Left forelimb (tissue), 1 donor: ENCODE measurements at regions not wholly inside any gene's neighbourhood (a gene's known extent, or its start where the extent isn't known, plus 50 kb on each side); places are given as distances from the start of the nearest gene placed in this dataset.

ENCODE experiments used
- DNase-seq: peaks from one replicate; pipeline ENCODE4 v3.0.0-alpha.2; 2018; ENCODE audit warnings: low spot score

- DNase-seq = no peak
Observed at GRCh38 chr6:21469213-21469612, 124.3 kb upstream of the SOX4 start.

GRCh38 chr6:21476112-21476511 is 117.4 kb upstream of the SOX4 start:
- no peak for DNase-seq

- no peak for DNase-seq
Observed at GRCh38 chr6:21478411-21478810, 115.1 kb upstream of the SOX4 start.

GRCh38 chr6:21478883-21479539 is 114.5 kb upstream of the SOX4 start:
- DNase-seq = no peak

- no peak for DNase-seq
Observed at GRCh38 chr6:21486115-21486514, 107.4 kb upstream of the SOX4 start.

- DNase-seq = no peak
Observed at GRCh38 chr6:21489826-21490225, 103.7 kb upstream of the SOX4 start.

GRCh38 chr6:21491955-21492354 is 101.6 kb upstream of the SOX4 start:
- DNase-seq = no peak

GRCh38 chr6:21494505-21494904 is 99.0 kb upstream of the SOX4 start:
- no peak for DNase-seq

- no peak for DNase-seq
Observed at GRCh38 chr6:21496196-21496595, 97.4 kb upstream of the SOX4 start.

- no peak for DNase-seq
Observed at GRCh38 chr6:21496706-21497105, 96.8 kb upstream of the SOX4 start.

GRCh38 chr6:21500314-21501020 is 93.1 kb upstream of the SOX4 start:
- no peak for DNase-seq

- no peak for DNase-seq
Observed at GRCh38 chr6:21501021-21501354, 92.6 kb upstream of the SOX4 start.

GRCh38 chr6:21501815-21502214 is 91.7 kb upstream of the SOX4 start:
- DNase-seq = no peak

GRCh38 chr6:21502682-21503081 is 90.9 kb upstream of the SOX4 start:
- no peak for DNase-seq

- DNase-seq = no peak
Observed at GRCh38 chr6:21504790-21505189, 88.8 kb upstream of the SOX4 start.

- DNase-seq = no peak
Observed at GRCh38 chr6:21505574-21505990, 88.0 kb upstream of the SOX4 start.

GRCh38 chr6:21506126-21506525 is 87.4 kb upstream of the SOX4 start:
- no peak for DNase-seq

GRCh38 chr6:21507811-21508210 is 85.7 kb upstream of the SOX4 start:
- no peak for DNase-seq

- no peak for DNase-seq
Observed at GRCh38 chr6:21508753-21509152, 84.8 kb upstream of the SOX4 start.

GRCh38 chr6:21511891-21512550 is 81.5 kb upstream of the SOX4 start:
- DNase-seq = no peak

- DNase-seq = no peak
Observed at GRCh38 chr6:21514288-21514687, 79.3 kb upstream of the SOX4 start.

GRCh38 chr6:21518317-21518716 is 75.2 kb upstream of the SOX4 start:
- DNase-seq = no peak

GRCh38 chr6:21519642-21520041 is 73.9 kb upstream of the SOX4 start:
- no peak for DNase-seq

- no peak for DNase-seq
Observed at GRCh38 chr6:21521276-21521675, 72.3 kb upstream of the SOX4 start.
